ENCODE measurements at regions not wholly inside any gene's neighbourhood (a gene's known extent, or its start where the extent isn't known, plus 50 kb on each side); places are given as distances from the start of the nearest gene placed in this dataset.

DNA sequence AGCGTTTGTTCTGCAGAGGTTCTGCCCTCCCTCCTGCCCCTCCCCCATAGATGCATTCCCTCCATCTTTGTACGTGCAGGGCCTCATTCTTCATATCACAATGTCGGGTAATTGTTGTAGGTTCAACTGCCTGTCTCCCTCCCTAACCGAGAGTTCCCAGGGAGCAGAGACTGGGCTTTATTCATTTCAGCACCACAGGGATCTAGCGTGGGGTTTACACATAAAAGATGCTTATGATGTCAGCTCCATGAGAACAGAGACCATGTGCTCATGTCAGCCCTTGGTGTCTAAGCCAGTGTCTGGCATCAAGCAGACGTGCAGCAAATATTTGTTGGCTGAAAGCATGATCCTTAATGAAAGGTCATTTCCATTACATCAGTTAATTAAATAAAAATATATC is 298.9 kb upstream of the TRIB2 start:
- Histone ChIP-seq H4K20me1 (ENCODE audit: insufficient read depth, low read length) (no peaks in the 10 kb centered on the region), H3K4me2 (ENCODE audit: insufficient read depth, low read length) (no peak overlapping the region), H3K9ac (ENCODE audit: low read depth, low read length) (no peak overlapping the region), H3K4me1 (ENCODE audit: insufficient read depth, low read length) (peaks cover 11% of the 10 kb centered on the region), H3K27ac (ENCODE audit: low read length) (no peak overlapping the region), H3K79me2 (ENCODE audit: insufficient read depth, low read length) (no peaks in the 10 kb centered on the region), H3K4me3 (ENCODE audit: low read depth in 1 of 2, low read length in 2 of 2) (no peak overlapping the region), H3K36me3 (ENCODE audit: insufficient read depth, low read length) (no peaks in the 10 kb centered on the region), H2AFZ (ENCODE audit: low read depth, low read length) (0 out of 2 replicates have a peak overlapping the region, but pooled peaks have one; percentile 19), H3K27me3 (ENCODE audit: insufficient read depth, low read length, poor library complexity) (no peaks in the 10 kb centered on the region), H3K9me3 (ENCODE audit: insufficient read depth, low read length, severe bottlenecking) (no peaks in the 10 kb centered on the region)
- TF ChIP-seq EZH2 (IDR thresholded peaks at IDR 0.05; ENCODE audit: borderline replicate concordance, low read depth, low read length, severe bottlenecking): no peak
- TF ChIP-seq, protein P1, sequence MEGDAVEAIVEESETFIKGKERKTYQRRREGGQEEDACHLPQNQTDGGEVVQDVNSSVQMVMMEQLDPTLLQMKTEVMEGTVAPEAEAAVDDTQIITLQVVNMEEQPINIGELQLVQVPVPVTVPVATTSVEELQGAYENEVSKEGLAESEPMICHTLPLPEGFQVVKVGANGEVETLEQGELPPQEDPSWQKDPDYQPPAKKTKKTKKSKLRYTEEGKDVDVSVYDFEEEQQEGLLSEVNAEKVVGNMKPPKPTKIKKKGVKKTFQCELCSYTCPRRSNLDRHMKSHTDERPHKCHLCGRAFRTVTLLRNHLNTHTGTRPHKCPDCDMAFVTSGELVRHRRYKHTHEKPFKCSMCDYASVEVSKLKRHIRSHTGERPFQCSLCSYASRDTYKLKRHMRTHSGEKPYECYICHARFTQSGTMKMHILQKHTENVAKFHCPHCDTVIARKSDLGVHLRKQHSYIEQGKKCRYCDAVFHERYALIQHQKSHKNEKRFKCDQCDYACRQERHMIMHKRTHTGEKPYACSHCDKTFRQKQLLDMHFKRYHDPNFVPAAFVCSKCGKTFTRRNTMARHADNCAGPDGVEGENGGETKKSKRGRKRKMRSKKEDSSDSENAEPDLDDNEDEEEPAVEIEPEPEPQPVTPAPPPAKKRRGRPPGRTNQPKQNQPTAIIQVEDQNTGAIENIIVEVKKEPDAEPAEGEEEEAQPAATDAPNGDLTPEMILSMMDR (IDR thresholded peaks at IDR 0.05; ENCODE audit: borderline replicate concordance, extremely low read depth, low read length, poor library complexity, severe bottlenecking): no peak
- DNase-seq (no peak), ATAC-seq (ENCODE audit: insufficient read depth, low read depth) (no peak)

DNA sequence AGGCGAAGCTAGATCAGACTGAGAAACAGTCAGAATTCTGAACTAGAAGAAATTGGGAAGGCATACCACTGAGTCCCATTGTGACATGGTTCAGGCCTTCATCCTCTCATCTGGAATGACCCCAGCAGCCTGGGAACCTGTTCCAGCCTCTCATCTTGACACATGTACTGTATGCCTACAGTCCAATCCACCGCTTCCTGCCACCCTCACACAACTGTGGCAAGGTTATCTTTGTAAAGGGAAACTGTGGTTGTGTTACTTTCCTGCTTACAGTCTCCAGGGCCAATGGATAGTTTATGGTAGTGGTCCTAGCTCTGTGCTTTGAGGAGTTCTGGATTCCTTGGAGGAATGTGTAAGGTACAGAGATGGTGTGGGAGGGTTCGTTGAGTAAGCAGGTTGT is 296.9 kb upstream of the TRIB2 start:
- peaks cover 5% of the 10 kb centered on the region for H3K4me1 ChIP-seq (ENCODE audit: insufficient read depth, low read length)
- ATAC-seq (ENCODE audit: insufficient read depth, low read depth) (peak; percentile 72), DNase-seq (peak; percentile 16)
- H3K27ac ChIP-seq (ENCODE audit: low read length): no peak overlapping the region
- no peaks in the 10 kb centered on the region for H3K79me2 ChIP-seq (ENCODE audit: insufficient read depth, low read length)
- TF ChIP-seq EZH2 (IDR thresholded peaks at IDR 0.05; ENCODE audit: borderline replicate concordance, low read depth, low read length, severe bottlenecking): no peak
- TF ChIP-seq, protein P1 (IDR thresholded peaks at IDR 0.05; ENCODE audit: borderline replicate concordance, extremely low read depth, low read length, poor library complexity, severe bottlenecking): no peak
- H3K36me3 ChIP-seq (ENCODE audit: insufficient read depth, low read length): no peaks in the 10 kb centered on the region
- no peak overlapping the region for H3K4me3 ChIP-seq (ENCODE audit: low read depth in 1 of 2, low read length in 2 of 2)
- H2AFZ ChIP-seq (ENCODE audit: low read depth, low read length): 0 out of 2 replicates have a peak overlapping the region, but pooled peaks have one; percentile 9
- H3K4me2 ChIP-seq (ENCODE audit: insufficient read depth, low read length): no peak overlapping the region
- no peaks in the 10 kb centered on the region for H3K9me3 ChIP-seq (ENCODE audit: insufficient read depth, low read length, severe bottlenecking)
- no peaks in the 10 kb centered on the region for H4K20me1 ChIP-seq (ENCODE audit: insufficient read depth, low read length)
- H3K27me3 ChIP-seq (ENCODE audit: insufficient read depth, low read length, poor library complexity): no peaks in the 10 kb centered on the region
- H3K9ac ChIP-seq (ENCODE audit: low read depth, low read length): no peak overlapping the region

DNA sequence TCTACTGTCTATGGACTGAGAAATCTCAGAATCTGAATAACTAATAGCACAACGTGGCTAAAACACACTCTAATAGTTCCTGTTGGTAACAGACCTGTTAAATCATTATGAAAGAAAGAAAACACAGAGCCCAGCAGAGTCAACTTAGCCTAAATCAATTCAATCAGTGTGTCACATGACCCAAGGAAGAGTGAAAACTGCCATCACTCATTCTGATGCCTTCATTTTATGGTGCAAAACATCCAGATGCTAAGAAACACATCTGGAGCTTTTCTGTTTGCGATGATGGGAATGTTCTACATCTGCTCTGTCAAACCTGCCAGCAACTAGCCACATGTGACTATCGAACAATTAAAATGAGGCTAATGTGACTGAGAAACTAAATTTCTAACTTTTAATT is 295.7 kb upstream of the TRIB2 start:
- H2AFZ ChIP-seq (ENCODE audit: low read depth, low read length): no peak overlapping the region
- DNase-seq (no peak), ATAC-seq (ENCODE audit: insufficient read depth, low read depth) (no peak)
- H3K4me3 ChIP-seq (ENCODE audit: low read depth in 1 of 2, low read length in 2 of 2): no peak overlapping the region
- no peak overlapping the region for H3K4me2 ChIP-seq (ENCODE audit: insufficient read depth, low read length)
- no peak overlapping the region for H3K27ac ChIP-seq (ENCODE audit: low read length)
- H3K27me3 ChIP-seq (ENCODE audit: insufficient read depth, low read length, poor library complexity): no peaks in the 10 kb centered on the region
- no peak overlapping the region for H3K9ac ChIP-seq (ENCODE audit: low read depth, low read length)
- no peaks in the 10 kb centered on the region for H4K20me1 ChIP-seq (ENCODE audit: insufficient read depth, low read length)
- peaks cover 5% of the 10 kb centered on the region for H3K4me1 ChIP-seq (ENCODE audit: insufficient read depth, low read length)
- no peaks in the 10 kb centered on the region for H3K36me3 ChIP-seq (ENCODE audit: insufficient read depth, low read length)
- H3K9me3 ChIP-seq (ENCODE audit: insufficient read depth, low read length, severe bottlenecking): no peaks in the 10 kb centered on the region
- H3K79me2 ChIP-seq (ENCODE audit: insufficient read depth, low read length): no peaks in the 10 kb centered on the region
- TF ChIP-seq EZH2 (IDR thresholded peaks at IDR 0.05; ENCODE audit: borderline replicate concordance, low read depth, low read length, severe bottlenecking): no peak
- TF ChIP-seq, protein P1 (IDR thresholded peaks at IDR 0.05; ENCODE audit: borderline replicate concordance, extremely low read depth, low read length, poor library complexity, severe bottlenecking): no peak

DNA sequence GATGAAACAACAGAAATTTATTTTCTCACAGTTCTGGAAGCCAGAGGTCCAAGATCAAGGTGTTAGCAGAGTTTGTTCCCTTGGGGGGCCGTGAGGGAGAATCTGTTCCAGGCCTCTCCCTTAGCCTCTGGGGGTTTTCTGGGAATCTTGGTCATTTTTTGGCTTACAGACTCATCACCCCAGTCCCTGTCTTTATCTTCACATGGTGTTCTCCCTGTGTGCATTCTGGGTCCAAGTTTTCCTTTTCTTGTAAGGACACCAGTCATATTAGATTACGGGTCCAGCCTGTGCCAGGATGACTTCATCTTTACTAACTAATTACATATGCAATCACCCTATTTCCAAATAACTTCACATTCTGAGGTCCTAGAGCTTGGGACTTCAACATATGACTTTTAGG is 292.5 kb upstream of the TRIB2 start:
- H3K4me1 ChIP-seq (ENCODE audit: insufficient read depth, low read length): peaks cover 5% of the 10 kb centered on the region
- DNase-seq: no peak
- ATAC-seq (ENCODE audit: insufficient read depth, low read depth): no peak
- TF ChIP-seq EZH2 (IDR thresholded peaks at IDR 0.05; ENCODE audit: borderline replicate concordance, low read depth, low read length, severe bottlenecking): no peak
- no peaks in the 10 kb centered on the region for H4K20me1 ChIP-seq (ENCODE audit: insufficient read depth, low read length)
- no peak overlapping the region for H3K9ac ChIP-seq (ENCODE audit: low read depth, low read length)
- H3K27ac ChIP-seq (ENCODE audit: low read length): no peak overlapping the region
- H3K27me3 ChIP-seq (ENCODE audit: insufficient read depth, low read length, poor library complexity): no peaks in the 10 kb centered on the region
- H3K9me3 ChIP-seq (ENCODE audit: insufficient read depth, low read length, severe bottlenecking): no peaks in the 10 kb centered on the region
- H3K36me3 ChIP-seq (ENCODE audit: insufficient read depth, low read length): no peaks in the 10 kb centered on the region
- no peak overlapping the region for H3K4me2 ChIP-seq (ENCODE audit: insufficient read depth, low read length)
- no peak overlapping the region for H3K4me3 ChIP-seq (ENCODE audit: low read depth in 1 of 2, low read length in 2 of 2)
- no peaks in the 10 kb centered on the region for H3K79me2 ChIP-seq (ENCODE audit: insufficient read depth, low read length)
- no peak overlapping the region for H2AFZ ChIP-seq (ENCODE audit: low read depth, low read length)
